GM12864 (cell line): ENCODE measurements at regions not wholly inside any gene's neighbourhood (a gene's known extent, or its start where the extent isn't known, plus 50 kb on each side); places are given as distances from the start of the nearest gene placed in this dataset.
A peak's percentile ranks its signal among the peaks of the same experiment; 100 is the strongest.

Source experiments
- DNase-seq: peaks from one replicate; pipeline ENCODE4 v3.0.0-alpha.2; 2011; ENCODE audit warnings: low read depth
- H3K4me3 ChIP-seq: 2 replicates; pipeline ENCODE4 v1.5.1; 2011; ENCODE audit warnings: mild to moderate bottlenecking, low read depth, low read length, control low read depth
- TF ChIP-seq, protein P1 (sequence below): IDR thresholded peaks from 2 replicates; pipeline ENCODE4 v1.5.1; 2011; ENCODE audit warnings: low read depth, mild to moderate bottlenecking, moderate library complexity, low read length, control low read depth, inconsistent platforms; ENCODE audit errors: missing control alignments

DNA sequence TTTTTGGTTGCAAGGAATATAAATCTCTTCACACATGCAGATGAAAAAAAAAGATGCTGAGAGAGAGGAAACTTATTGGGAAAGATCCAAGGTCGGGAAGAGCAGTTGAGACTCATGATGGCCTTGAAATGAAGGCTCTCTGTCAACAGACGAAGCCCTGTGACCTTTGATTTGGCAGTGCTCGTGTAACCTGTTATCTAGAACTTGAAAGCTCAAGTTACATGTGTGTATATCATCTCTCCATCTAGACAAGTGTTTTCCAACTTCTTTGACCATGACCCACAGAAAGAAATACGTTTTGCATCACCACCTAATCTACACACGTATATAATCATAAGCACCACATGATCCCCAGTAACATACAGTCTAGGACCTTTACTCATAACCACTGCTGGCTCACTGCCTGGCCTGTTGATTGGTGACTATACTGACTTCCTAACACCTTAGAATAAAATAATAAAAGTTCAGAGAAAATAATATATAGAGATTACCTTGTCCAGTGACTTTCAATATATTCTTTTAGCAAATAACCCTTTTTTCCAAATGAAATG is 319.0 kb upstream of the PKDCC start:
- TF ChIP-seq, protein P1, sequence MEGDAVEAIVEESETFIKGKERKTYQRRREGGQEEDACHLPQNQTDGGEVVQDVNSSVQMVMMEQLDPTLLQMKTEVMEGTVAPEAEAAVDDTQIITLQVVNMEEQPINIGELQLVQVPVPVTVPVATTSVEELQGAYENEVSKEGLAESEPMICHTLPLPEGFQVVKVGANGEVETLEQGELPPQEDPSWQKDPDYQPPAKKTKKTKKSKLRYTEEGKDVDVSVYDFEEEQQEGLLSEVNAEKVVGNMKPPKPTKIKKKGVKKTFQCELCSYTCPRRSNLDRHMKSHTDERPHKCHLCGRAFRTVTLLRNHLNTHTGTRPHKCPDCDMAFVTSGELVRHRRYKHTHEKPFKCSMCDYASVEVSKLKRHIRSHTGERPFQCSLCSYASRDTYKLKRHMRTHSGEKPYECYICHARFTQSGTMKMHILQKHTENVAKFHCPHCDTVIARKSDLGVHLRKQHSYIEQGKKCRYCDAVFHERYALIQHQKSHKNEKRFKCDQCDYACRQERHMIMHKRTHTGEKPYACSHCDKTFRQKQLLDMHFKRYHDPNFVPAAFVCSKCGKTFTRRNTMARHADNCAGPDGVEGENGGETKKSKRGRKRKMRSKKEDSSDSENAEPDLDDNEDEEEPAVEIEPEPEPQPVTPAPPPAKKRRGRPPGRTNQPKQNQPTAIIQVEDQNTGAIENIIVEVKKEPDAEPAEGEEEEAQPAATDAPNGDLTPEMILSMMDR: no peak
- DNase-seq: no peak
- no peak overlapping the region for H3K4me3 ChIP-seq

DNA sequence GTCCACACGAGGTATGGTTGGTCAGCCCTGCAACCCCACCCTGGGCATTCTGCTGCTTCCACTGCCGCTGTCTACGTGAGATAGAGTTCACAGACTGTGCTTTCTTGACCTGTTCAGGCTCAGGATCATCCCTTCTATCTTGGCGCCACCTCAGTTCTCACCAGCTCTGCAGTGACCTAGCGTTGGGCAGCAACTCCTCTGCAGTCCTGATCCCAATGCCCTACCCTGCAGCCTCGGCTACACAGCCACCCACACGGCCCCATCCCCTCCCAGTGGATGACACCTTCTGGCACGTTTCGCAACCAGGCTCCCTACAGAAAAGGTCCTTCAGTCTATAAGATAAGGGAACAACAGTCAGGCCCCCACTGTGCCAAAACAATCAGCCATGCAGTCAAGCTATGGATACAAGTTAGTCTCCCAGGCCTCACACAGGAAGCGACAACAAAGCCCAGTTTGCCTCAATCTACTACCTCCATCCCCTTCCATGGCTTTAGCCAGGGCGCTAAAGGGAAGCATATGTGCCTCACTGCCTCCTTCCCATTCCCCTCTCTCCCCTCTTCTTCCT is 317.9 kb upstream of the PKDCC start:
- TF ChIP-seq, protein P1: no peak
- no peak overlapping the region for H3K4me3 ChIP-seq
- no peak for DNase-seq

DNA sequence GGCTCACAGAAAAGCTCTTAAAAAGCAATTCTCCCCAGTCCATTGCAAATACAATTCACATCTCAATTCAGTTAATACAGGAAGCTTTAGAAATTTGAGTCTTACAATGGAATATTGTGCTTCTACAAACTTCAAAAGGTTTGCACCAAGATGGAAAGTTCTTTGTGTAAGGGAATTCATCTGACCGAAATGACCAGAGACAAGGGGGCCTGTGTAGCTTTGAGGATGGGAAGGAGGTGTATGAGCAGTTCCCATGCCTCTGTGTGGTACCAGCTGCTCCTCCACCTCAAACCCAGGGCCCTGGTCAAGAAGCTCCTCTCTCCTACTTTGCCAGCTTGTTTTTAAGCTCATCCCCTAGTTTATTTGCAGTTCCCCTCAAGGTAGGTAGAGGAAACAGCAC is 312.8 kb upstream of the PKDCC start:
- no peak for DNase-seq
- no peak overlapping the region for H3K4me3 ChIP-seq
- TF ChIP-seq, protein P1: no peak

DNA sequence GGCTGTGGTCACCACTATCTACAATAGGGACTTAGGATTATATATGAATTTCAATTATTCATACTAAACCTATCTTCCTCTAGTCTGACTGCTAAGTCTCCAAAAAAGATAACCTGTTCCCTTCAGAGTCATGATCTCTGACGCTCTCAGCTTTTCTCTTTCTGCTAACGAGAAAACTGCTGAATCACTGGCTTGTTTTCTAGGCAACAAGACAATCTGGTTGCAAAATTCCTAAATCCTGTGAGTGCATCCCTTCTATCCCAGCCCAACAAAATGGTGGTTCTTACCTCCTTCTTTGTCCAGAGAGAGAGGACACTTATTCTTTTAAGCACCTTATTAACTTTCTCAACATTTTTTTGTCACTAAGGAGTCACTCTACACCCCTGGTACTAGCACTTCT is 312.3 kb upstream of the PKDCC start:
- H3K4me3 ChIP-seq: no peak overlapping the region
- TF ChIP-seq, protein P1: no peak
- DNase-seq: no peak

DNA sequence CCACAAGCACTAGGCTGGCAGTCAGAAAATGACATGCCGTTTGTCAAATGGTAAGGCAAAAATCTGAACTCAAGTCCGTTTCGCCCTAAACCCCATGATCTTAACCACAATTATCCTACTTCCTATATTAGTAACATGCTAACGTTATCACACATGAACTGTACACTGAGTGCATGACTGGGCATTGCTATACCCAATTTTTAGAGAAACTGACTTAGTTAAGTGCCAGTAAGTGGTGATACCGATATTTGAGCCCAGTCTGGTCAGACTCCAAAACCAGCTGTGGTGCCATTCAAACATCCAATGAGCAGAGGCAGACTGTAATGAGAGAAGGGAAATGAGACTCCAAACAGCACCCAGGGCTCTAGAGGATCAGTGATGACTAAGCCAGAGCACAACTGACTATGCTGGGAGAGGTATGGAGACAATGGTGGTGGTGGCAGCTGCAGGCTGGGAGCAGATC is 311.7 kb upstream of the PKDCC start:
- no peak overlapping the region for H3K4me3 ChIP-seq
- TF ChIP-seq, protein P1: no peak
- peak; percentile 40 for DNase-seq

DNA sequence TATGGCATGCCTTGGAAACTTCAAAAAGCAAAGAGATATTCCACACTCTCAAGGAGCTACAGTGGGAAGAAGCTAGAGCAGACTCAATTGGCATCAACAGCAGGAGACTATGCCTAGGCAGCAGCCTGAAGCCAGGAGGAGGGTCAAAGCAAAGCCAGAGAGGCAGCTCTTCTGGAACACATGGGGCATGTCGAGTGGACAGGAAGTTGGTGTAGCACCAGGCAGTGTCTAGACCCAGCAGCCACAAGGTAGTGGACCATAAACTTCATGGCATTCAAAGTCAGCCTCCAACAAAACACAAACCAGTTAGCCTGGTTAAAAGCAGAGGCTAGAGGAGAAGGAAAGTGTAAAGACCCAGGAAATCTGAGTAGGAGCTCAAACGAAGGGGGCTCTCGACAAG is 311.2 kb upstream of the PKDCC start:
- TF ChIP-seq, protein P1: no peak
- no peak for DNase-seq
- H3K4me3 ChIP-seq: no peak overlapping the region

DNA sequence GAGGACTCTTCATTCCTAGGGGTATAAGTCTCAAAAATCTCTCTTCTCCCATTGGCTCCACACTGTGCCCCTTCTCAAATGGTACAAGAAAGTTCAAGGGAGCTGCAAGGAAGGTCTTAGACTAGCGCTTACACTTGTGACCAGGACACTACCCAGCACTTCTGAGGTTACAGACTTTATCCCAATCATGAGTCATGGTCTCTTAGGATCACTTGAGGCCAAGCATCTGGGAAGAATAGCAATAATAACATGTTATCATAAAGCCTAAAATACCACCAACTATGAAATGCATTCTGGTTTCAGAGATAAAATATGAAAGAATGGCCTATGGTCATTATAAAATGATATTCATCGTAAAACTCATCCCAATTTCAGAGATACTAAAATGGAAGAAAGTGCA is 309.9 kb upstream of the PKDCC start:
- H3K4me3 ChIP-seq: no peak overlapping the region
- DNase-seq: no peak
- TF ChIP-seq, protein P1: no peak
